Activated naive CD4-positive, alpha-beta T cell treated with anti-CD3 and anti-CD28 coated beads for 36 hours (primary cell): ENCODE measurements at regions not wholly inside any gene's neighbourhood (a gene's known extent, or its start where the extent isn't known, plus 50 kb on each side); places are given as distances from the start of the nearest gene placed in this dataset. TPM values are rescaled to one million over a fixed set of nuclear protein-coding genes. Genes with fewer than 3 reads are reported as not detected.

Experiments used
- microRNA-seq: library from miRNA; unstranded; fragments of <30 nt; microRNA quantifications from one replicate; pipeline ENCODE4 v1.2.0, GENCODE V29; 2022; ENCODE audit warnings: borderline microRNAs expressed, borderline replicate concordance

Small RNAs in the stretch of these regions (microRNA-seq; reads per million reads assigned to microRNA genes)
- gene MIR4291 = not detected
